ENCODE measurements at regions not wholly inside any gene's neighbourhood (a gene's known extent, or its start where the extent isn't known, plus 50 kb on each side); places are given as distances from the start of the nearest gene placed in this dataset.

DNA sequence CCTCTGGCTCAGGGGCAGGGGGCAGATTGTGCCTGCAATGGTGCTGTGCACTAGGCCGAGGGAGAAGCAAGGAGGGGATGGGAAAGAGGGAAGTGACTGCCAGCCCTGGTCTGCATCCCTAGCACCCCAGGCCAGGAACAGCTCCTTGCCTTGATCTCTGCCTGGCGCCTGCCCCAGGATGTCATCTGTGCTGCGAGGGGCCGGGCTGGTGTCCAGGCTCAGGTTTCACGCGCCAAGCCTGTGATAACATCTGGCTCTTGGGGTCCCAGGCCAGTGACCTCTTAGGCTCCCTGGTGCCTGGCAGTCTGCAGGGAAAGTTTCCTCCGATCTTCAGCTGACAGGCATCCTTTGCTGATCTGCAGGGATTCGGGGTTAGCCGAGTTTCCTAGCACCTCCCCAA, 193.5 kb upstream of the GPR26 start:
- ATAC-seq, result no peak
- no peak for FAIRE-seq
- 0% methylated on average over 1 of the region's 9 CpGs for WGBS (ENCODE audit: low lambda C conversion rate)
- intact Hi-C loops (cut with micrococcal nuclease; ENCODE audit: unreplicated experiment), result no loop called here
- H2AFZ ChIP-seq (ENCODE audit: low read length), result no peak overlapping the region
- H3K4me2 ChIP-seq (ENCODE audit: low read depth, low read length), result no peak overlapping the region
- CTCF ChIA-PET (ENCODE audit: low intra/inter-chr PET ratio, low total read pairs), result no interaction called here
- in situ Hi-C loops (cut with HindIII; ENCODE audit: extremely low pct_ligation_motif_present, low pct_unique_long_range_greater_than_20kb), result no loop called here
- H3K9me3 ChIP-seq (ENCODE audit: low read length), result no peaks in the 10 kb centered on the region
- no TSS peak for BruUV-seq (replicated peaks)
- H3K27ac ChIP-seq (ENCODE audit: extremely low read length, insufficient read depth, low read length), result no peak overlapping the region
- no peak for DNase-seq (ENCODE audit: low spot score)
- TF ChIP-seq IKZF4 (CRISPR knock-in tag; IDR thresholded peaks at IDR 0.05; ENCODE audit: borderline replicate concordance, low read depth, not compliant biosample characterization), result no peak
- no peak for TF ChIP-seq ZFP62 (CRISPR knock-in tag; IDR thresholded peaks at IDR 0.05)
- peak in 1 of 2 experiments; percentile 28; a peak in 1 of 4 replicates for TF ChIP-seq REST (IDR thresholded peaks at IDR 0.05; ENCODE audit: borderline replicate concordance in 1 of 2, low read depth in 1 of 2, low read length in 2 of 2)
- TF ChIP-seq NR2F1 (CRISPR knock-in tag; IDR thresholded peaks at IDR 0.05), result no peak
- TF ChIP-seq, protein P1, sequence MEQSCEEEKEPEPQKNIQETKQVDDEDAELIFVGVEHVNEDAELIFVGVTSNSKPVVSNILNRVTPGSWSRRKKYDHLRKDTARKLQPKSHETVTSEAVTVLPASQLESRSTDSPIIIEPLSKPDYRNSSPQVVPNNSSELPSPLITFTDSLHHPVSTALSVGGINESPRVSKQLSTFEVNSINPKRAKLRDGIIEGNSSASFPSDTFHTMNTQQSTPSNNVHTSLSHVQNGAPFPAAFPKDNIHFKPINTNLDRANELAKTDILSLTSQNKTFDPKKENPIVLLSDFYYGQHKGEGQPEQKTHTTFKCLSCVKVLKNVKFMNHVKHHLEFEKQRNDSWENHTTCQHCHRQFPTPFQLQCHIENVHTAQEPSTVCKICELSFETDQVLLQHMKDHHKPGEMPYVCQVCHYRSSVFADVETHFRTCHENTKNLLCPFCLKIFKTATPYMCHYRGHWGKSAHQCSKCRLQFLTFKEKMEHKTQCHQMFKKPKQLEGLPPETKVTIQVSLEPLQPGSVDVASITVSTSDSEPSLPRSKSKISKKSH (CRISPR knock-in tag; IDR thresholded peaks at IDR 0.05; ENCODE audit: borderline replicate concordance), result no peak
- TF ChIP-seq ADNP (CRISPR knock-in tag; IDR thresholded peaks at IDR 0.05), result no peak
- no peak for TF ChIP-seq ZNF780A (CRISPR knock-in tag; IDR thresholded peaks at IDR 0.05)
- no peaks in the 10 kb centered on the region for H3K36me3 ChIP-seq (replicated peaks in 1 of 2; ENCODE audit: control insufficient read depth in 1 of 2, insufficient read depth in 2 of 2, low read length in 2 of 2)
- H3K27me3 ChIP-seq (ENCODE audit: control insufficient read depth in 1 of 2, insufficient read depth in 2 of 2, low read length in 2 of 2), result peaks cover 3% of the 10 kb centered on the region in 2 experiments; a peak in 4 of 5 replicates
- POLR2A ChIA-PET, result no interaction called here
- H3K9ac ChIP-seq (ENCODE audit: insufficient read depth, low read depth, low read length), result no peak overlapping the region
- no peaks in the 10 kb centered on the region for H3K79me2 ChIP-seq (ENCODE audit: insufficient read depth, low read length)
- H4K20me1 ChIP-seq (ENCODE audit: insufficient read depth, low read length), result no peaks in the 10 kb centered on the region
- no peaks in the 10 kb centered on the region for H3K4me1 ChIP-seq (ENCODE audit: insufficient read depth, low read length)
- no peak overlapping the region for H3K4me3 ChIP-seq (replicated peaks in 1 of 3; ENCODE audit: insufficient read depth in 1 of 3, low read depth in 2 of 3, low read length in 3 of 3)

Data from HepG2 (cell line).